Nephron (organoid): ENCODE measurements at regions not wholly inside any gene's neighbourhood (a gene's known extent, or its start where the extent isn't known, plus 50 kb on each side); places are given as distances from the start of the nearest gene placed in this dataset.

Source experiments
- H3K27ac Mint-ChIP-seq, 3 experiments: 2 replicates each; pipeline ENCODE4 v1.8.0; 2020; ENCODE audit warnings: mixed read lengths in 3 of 3, mild to moderate bottlenecking in 2 of 3, moderate library complexity in 1 of 3
- H3K27me3 Mint-ChIP-seq: 2 replicates; pipeline ENCODE4 v1.8.0; 2021; ENCODE audit warnings: low read depth, mild to moderate bottlenecking, moderate library complexity, mixed read lengths
- H3K36me3 Mint-ChIP-seq: 2 replicates; pipeline ENCODE4 v1.8.0; 2020; ENCODE audit warnings: low read depth, mixed read lengths
- H3K4me1 Mint-ChIP-seq: 2 replicates; pipeline ENCODE4 v1.8.0; 2020; ENCODE audit warnings: mixed read lengths
- H3K4me3 Mint-ChIP-seq, 3 experiments: 2 replicates each; pipeline ENCODE4 v1.8.0; 2020; ENCODE audit warnings: mild to moderate bottlenecking in 3 of 3, mixed read lengths in 3 of 3, moderate library complexity in 2 of 3
- H3K9me3 Mint-ChIP-seq: 2 replicates; pipeline ENCODE4 v1.8.0; 2020; ENCODE audit warnings: mixed read lengths
- CTCF ChIP-seq, 3 experiments: fragments of 200-600 bp; sonication (generic); IDR thresholded peaks; one replicate each; pipeline ENCODE4 v1.5.0; 2021; ENCODE audit warnings: antibody characterized with exemption in 3 of 3; ENCODE audit not compliant: unreplicated experiment in 3 of 3

DNA sequence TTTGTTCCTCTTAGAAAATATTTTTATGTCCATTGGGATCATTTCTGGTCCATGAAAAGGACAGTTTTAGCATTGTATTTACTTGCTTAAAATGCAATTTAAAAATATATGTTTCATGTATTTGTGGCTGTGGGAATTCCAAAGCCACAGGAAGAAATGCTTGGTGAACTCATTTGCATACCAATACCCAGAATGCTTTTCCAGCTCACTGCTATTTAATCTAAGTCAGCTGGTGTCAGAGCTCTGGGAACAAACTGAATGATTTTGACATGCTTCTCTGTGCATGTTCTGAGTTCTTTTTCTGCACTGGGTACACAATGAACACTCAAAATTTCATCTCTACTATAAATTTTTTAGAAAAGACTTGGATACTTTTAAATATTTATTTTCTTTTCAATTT lies 482.8 kb upstream of the ARRDC3 start:
- Mint-ChIP-seq H3K4me1 (peaks cover 5% of the 10 kb centered on the region), H3K9me3 (peaks cover 2% of the 10 kb centered on the region), H3K36me3 (no peaks in the 10 kb centered on the region), H3K27me3 (no peaks in the 10 kb centered on the region), H3K27ac (no peak overlapping the region), H3K4me3 (no peak overlapping the region)
- TF ChIP-seq CTCF (IDR thresholded peaks at IDR 0.05; ENCODE audit: unreplicated experiment in 3 of 3), result no peak

GRCh38 chr5:91864962-91865361 lies 481.8 kb upstream of the ARRDC3 start:
- peaks cover 5% of the 10 kb centered on the region for H3K4me1 Mint-ChIP-seq
- TF ChIP-seq CTCF (IDR thresholded peaks at IDR 0.05; ENCODE audit: unreplicated experiment in 3 of 3), result no peak
- peak overlapping the region; percentile 15 to 63 (median 31) for H3K27ac Mint-ChIP-seq
- H3K36me3 Mint-ChIP-seq, result no peaks in the 10 kb centered on the region
- H3K4me3 Mint-ChIP-seq, result no peak overlapping the region
- peaks cover 2% of the 10 kb centered on the region for H3K9me3 Mint-ChIP-seq
- no peaks in the 10 kb centered on the region for H3K27me3 Mint-ChIP-seq

DNA sequence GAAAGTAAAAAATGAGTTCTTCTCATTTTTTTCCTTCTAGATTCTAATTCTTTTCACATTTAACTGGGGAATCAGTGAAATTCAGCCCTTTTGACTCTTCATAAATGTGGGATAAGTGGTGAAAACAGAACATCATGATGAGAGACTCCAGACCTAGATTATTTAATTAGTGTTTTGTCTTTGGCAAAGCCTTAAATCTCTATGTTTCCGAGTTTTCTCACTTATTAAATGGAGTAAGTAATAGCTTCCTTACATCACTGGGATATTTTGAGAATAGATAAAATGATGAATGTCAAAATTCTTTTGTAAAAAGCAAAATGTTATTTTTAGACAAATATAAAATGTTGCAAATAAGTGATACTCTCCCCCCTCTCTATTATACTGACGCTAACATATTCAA lies 468.6 kb upstream of the ARRDC3 start:
- Mint-ChIP-seq H3K27ac (no peak overlapping the region), H3K36me3 (no peaks in the 10 kb centered on the region), H3K4me3 (no peak overlapping the region), H3K9me3 (no peaks in the 10 kb centered on the region), H3K4me1 (no peaks in the 10 kb centered on the region), H3K27me3 (no peaks in the 10 kb centered on the region)
- no peak for TF ChIP-seq CTCF (IDR thresholded peaks at IDR 0.05; ENCODE audit: unreplicated experiment in 3 of 3)

- H3K4me1 Mint-ChIP-seq, result no peaks in the 10 kb centered on the region
- H3K36me3 Mint-ChIP-seq, result no peaks in the 10 kb centered on the region
- no peak overlapping the region for H3K4me3 Mint-ChIP-seq
- no peak for TF ChIP-seq CTCF (IDR thresholded peaks at IDR 0.05; ENCODE audit: unreplicated experiment in 3 of 3)
- H3K9me3 Mint-ChIP-seq, result no peaks in the 10 kb centered on the region
- H3K27ac Mint-ChIP-seq, result no peak overlapping the region
- no peaks in the 10 kb centered on the region for H3K27me3 Mint-ChIP-seq
These were observed 466.9 kb upstream of the ARRDC3 start for GRCh38 chr5:91850031-91850430.

DNA sequence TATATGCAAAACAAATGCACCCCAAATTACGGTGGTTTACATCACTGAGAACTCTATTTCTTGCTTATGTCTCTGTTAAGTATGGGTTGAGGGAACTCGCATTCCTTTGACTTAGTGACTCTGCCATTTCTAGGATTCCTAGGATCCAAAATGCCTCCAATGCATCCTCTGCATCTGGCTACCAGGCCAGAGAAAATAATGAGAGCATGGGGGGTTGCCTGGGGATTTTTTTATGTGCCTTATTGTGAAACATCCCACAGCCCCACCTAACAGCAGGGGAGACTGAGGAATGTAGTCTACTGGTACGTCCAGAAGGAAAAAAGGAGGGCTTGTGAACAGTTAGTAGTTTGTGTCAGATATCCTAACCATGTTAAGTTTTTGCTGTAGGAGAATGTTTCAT lies 466.0 kb upstream of the ARRDC3 start:
- Mint-ChIP-seq H3K4me1 (no peaks in the 10 kb centered on the region), H3K27me3 (no peaks in the 10 kb centered on the region), H3K27ac (no peak overlapping the region), H3K36me3 (no peaks in the 10 kb centered on the region), H3K4me3 (no peak overlapping the region), H3K9me3 (no peaks in the 10 kb centered on the region)
- TF ChIP-seq CTCF (IDR thresholded peaks at IDR 0.05; ENCODE audit: unreplicated experiment in 3 of 3), result no peak

GRCh38 chr5:91848453-91848852 lies 465.3 kb upstream of the ARRDC3 start:
- H3K36me3 Mint-ChIP-seq, result no peaks in the 10 kb centered on the region
- H3K4me3 Mint-ChIP-seq, result no peak overlapping the region
- H3K4me1 Mint-ChIP-seq, result no peaks in the 10 kb centered on the region

More at GRCh38 chr5:91848453-91848852, 465.3 kb upstream of the ARRDC3 start:
- no peak overlapping the region for H3K27ac Mint-ChIP-seq
- TF ChIP-seq CTCF (IDR thresholded peaks at IDR 0.05; ENCODE audit: unreplicated experiment in 3 of 3), result no peak
- H3K27me3 Mint-ChIP-seq, result no peaks in the 10 kb centered on the region
- no peaks in the 10 kb centered on the region for H3K9me3 Mint-ChIP-seq
